ELR (cell line): ENCODE measurements at regions not wholly inside any gene's neighbourhood (a gene's known extent, or its start where the extent isn't known, plus 50 kb on each side); places are given as distances from the start of the nearest gene placed in this dataset.
"Not testable (repeated sequence)": the region's sequence is repeated elsewhere in the genome, so short reads cannot be mapped to it uniquely, and the experiment has no call there.

ENCODE experiments used
- DNase-seq: peaks from one replicate; pipeline ENCODE4 v3.0.0-alpha.2; 2015; ENCODE audit warnings: low read depth

DNA sequence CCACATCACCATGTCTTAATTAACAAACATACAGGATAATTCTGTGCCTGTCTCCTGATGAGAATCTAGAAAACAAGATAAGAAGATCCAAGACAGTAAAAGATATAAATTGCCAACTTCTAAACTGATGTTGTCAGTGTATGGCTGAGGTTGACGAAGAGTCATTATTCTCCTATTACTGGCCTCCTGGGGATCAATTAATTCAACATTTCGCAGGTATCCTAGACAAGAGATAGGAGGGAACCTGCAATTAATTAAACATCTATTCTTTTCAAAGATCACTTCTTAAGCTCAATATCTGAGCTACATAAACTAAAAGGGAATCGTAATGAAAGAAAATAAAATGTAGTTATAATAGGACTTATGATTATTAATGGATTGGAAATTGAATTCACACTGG is 232.0 kb upstream of the GRIA1 start:
- no peak for DNase-seq

DNA sequence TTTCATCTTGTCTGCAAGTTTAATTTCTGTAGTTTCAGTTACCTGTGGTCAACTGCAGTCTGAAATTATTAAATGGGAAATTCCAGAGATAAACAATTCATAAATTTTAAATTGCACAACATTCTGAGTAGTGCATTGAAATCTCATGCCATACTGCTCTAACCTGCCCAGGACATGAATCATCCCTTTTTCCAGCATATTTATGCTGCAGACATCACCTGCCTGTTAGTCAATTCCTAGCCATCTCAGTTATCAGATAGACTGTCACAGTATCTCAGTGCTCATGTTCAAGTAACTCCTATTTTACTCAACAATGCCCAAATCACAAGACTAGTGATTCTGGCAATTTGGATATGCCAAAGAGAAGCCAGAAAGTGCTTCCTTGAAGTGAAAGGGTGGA is 223.0 kb upstream of the GRIA1 start:
- no peak for DNase-seq

- no peak for DNase-seq
Measured at GRCh38 chr5:153275695-153276094, 214.8 kb upstream of the GRIA1 start.

GRCh38 chr5:153276151-153276550 is 214.3 kb upstream of the GRIA1 start:
- peak; percentile 48 for DNase-seq

DNA sequence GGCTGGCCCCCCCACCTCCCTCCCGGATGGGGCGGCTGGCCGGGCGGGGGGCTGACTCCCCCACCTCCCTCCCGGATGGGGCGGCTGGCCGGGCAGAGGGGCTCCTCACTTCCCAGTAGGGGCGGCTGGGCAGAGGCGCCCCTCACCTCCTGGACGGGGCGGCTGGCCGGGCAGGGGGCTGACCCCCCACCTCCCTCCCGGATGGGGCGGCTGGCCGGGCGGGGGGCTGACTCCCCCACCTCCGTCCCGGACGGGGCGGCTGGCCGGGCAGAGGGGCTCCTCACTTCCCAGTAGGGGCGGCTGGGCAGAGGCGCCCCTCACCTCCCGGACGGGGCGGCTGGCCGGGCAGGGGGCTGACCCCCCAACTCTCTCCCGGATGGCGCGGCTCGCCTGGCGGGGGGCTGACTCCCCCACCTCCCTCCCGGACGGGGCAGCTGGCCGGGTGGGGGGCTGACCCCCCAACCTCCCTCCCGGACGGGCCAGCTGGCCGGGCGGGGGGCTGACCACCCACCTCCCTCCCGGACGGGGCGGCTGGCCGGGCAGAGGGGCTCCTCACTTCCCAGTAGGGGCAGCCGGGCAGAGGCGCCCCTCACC is 194.1 kb upstream of the GRIA1 start:
- DNase-seq = not testable (repeated sequence)

- DNase-seq = no peak
Measured at GRCh38 chr5:153299891-153300290, 190.6 kb upstream of the GRIA1 start.

- DNase-seq = no peak
Measured at GRCh38 chr5:153308282-153308681, 182.2 kb upstream of the GRIA1 start.

GRCh38 chr5:153318556-153318955 is 171.9 kb upstream of the GRIA1 start:
- no peak for DNase-seq

- DNase-seq = no peak
Measured at GRCh38 chr5:153321478-153321877, 169.0 kb upstream of the GRIA1 start.

DNA sequence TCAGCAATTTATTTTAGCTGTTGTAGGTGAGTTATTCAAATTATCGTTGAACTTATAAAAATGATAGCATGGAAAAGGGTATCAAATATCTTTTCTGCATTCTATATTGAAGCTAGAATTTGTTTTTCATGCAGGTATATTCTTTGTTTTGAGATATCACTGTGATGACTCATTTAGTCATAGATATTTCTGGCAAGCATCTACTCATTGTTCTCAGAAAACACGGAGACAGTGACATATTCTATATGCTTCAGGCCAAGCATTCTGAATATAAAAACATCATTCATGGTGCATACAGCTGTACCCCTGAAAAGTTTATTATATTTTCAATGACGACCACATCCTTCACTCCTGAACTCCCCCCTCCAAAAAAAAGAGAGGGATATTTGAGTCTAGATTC is 150.3 kb upstream of the GRIA1 start:
- DNase-seq = no peak

DNA sequence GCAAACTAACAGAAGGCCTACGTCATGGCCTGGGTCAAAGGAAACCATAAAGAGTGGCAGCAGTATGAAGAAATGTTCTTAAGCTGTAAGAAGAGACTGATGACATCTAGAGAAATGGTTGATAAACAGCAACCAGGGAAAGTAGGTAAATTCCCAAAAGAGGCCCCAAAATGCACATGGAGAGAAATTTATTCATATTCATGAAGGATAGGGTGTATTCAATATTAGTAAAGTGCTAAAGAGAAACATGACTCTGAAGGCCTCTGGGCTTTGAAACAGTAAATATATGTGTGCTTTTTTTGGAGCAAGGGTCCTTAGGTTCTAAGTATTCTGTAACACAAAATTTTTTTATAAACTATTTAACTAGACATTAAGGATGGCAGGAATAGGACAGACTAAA is 149.7 kb upstream of the GRIA1 start:
- no peak for DNase-seq

DNA sequence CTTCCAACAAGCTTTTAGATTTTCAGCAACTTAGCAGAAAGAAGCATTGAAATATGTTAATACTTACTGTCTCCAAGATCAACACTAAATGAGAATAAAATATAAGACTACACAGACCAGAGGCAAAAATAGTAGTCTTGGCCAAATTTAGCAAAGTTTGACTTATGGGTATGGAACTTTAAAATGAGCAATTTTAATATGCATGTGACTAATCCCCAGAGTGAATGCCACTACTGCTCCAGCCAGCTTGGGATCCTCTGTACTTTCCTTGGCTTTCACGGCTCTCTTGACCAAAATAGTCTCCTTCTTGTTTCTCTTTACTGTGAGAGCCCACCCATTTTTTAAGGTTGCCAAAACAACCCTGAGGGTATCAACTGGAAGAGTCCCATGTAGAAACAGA is 148.0 kb upstream of the GRIA1 start:
- no peak for DNase-seq

DNA sequence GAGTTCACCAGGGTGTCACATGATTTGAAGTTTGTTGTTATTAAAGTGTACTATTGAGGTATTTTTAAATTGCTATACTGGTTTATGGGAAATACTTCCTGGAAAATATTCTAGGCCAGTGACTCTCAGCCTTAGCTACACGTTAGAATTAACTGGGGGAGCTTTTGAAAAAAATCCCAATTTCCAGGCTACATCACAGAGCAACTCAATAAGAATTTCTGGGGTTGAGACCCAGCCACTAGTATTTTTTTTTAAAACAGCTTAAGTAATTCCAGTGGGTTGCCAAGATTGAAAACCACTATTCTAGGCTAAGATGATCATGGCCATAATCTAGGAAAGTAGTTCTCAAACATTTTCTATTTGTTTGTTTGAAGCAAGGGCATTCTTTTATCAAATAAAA is 142.9 kb upstream of the GRIA1 start:
- no peak for DNase-seq

DNA sequence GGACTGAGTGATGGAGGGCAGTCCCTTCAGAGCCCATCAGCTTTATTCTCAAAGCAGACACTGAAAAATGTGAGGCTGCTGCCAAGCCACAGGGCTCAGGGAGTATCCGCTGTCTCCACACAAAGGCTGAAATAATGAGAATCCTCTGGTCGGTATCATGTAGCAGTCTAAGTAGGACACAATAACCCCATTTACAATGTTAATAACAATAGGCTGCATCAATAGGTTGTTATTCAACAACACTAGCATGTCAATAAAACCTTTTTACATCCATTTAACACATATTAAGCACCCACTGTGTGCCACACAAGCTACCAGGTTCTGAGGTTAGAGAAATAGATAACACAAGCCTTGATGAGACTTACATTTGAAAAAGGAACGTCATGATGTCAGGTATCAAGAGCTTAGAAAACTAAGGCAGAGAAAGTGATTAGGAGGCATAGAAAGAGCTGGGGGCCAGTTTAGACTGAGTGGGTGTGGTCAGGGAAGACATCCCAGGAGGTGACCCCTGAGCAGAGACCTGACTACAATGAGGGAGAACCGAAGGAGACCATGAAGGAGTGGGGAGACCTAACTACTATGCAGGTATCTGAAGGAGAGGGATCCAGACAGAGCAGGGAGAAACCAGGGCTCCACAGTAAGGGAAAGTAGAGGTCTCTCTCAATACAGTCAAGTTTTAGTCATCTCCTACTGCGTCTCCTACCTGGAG is 140.1 kb upstream of the GRIA1 start:
- DNase-seq = no peak

DNA sequence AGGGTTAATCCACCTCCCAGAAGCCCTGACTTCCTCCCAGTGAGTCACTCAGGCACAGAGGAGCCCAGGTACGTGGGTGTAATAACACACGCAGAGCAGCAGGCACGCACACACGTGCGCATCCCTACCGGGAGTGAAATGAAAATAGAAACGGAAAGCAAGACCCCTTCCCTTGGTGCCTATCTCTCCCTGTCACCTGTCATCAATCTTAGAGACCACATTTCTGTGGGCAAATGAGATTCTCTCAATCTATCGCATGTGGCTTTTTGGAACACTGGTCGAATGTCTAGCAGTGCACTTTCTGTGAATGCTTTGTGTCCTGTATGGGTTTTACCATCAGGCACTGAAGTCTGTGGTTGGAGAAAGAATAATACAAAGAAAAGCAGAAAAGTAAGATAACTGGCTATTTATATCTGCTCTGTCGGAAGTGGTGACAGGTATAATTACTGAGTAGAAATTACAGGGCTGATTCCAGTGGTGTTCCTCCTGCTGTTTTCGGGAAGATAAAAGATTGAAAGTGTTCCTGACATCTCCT is 137.7 kb upstream of the GRIA1 start:
- no peak for DNase-seq

DNA sequence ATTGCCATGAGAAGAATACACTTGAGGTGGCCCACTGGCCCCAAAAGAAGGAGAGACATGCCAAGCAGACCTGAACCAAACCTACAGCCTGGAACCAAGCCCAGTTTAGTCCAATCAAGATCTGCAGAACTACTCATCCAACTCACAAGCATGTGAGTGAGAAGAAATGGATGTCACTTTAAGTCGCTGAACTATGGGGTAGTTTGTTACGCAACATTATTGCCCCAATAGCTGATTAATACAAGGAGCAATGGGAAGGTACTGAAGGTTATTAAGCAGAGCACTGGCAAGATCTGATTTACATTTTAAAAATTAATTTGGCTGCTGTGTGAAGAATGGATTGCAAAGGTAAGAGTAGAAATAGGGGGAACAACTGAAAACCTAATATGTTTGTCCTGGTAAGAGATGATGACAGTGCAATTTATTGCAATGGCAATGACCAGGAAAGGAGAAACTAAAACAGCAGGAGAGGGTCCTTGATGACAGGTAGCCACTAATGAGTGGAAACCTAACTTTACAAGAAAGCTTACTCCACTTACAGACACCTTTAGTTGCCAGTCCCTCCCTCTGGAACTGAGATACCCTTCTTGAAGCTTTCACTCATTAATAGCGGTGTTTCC is 132.9 kb upstream of the GRIA1 start:
- no peak for DNase-seq

DNA sequence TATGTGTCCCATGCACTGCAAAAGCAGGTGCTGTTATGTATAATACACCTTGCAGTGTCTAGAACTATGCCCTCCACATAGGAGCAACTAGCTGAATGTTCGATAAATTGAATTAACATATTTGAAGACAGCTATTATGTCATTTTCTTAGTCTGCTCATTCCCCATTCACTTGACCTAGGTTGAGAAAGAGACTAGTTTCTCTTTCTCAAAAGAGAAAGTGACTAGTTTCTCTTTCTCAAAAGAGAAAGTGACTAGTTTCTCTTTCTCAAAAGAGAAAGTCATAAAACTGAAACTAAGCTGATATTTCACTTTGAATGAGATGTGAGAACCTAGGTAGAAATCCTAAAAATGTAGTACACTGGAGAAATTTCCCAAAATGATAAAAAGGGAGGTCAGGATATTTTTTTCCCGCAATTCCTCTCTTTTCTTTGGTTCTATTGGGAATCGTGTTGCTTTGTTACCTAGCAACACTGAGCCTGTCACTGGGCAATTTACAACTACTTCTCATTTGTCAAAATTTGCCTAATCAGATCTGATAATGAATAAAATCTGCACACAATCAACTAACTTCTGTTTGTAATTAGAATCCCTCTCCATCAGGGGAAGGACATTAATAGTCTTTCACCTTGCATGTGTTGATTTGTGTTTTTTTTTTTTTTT is 132.0 kb upstream of the GRIA1 start:
- no peak for DNase-seq

GRCh38 chr5:153360860-153361259 is 129.6 kb upstream of the GRIA1 start:
- DNase-seq = no peak

GRCh38 chr5:153361735-153362409 is 128.6 kb upstream of the GRIA1 start:
- DNase-seq = no peak

- no peak for DNase-seq
Measured at GRCh38 chr5:153365547-153365946, 124.9 kb upstream of the GRIA1 start.

DNA sequence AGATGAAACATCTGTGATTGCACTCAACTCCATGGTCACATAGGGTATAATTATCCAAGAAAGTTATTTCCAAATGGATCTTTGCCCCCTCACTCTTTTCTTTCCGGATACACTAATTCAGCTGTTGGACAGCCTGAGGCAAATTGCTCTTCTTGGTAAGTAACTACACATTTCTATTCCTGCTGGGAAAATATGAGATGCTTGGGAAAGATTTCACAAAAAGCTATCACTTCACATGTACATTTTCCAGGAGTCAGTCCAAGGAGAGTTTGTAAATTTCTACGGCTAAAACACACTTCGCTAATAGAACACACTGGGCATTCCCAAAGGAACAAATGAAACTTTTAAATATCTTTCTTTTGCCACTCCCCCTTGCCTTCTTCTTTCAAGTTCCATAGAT is 123.0 kb upstream of the GRIA1 start:
- no peak for DNase-seq

DNA sequence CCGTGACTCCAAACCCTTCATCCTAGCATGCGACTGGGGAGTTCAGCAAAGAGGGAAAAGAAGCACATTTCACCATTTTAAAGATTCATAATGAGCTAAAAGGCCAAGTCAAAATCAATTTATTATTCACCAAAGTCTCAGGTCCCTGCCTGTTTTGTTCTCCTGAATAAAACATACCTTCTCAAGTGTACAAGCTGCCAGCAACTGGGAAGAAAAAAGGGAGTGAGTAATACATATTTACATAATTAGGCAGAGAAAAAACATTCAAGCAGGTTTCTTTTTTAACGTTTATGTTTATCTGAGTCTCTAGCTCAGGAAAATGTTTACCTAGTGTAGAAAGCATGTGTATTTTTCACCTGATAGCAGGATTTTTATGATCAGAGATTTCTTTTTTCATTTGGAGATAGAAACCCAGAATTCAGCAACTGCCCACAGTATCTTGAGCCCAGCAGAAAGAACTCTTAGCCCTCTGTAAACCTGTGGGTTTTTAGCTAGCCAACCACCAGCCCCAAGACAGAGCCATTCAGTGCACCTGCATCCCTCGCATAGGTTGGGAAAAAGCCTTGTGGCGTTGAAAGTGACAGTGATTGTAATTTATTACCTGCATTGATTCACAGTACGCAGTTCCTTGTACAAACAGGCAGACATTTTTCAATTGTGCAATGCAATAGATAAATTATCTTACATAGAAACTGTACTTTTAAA is 117.9 kb upstream of the GRIA1 start:
- no peak for DNase-seq
